NCI-H1105 (cell line): ENCODE measurements at regions not wholly inside any gene's neighbourhood (a gene's known extent, or its start where the extent isn't known, plus 50 kb on each side); places are given as distances from the start of the nearest gene placed in this dataset.
"Not testable (repeated sequence)": the region's sequence is repeated elsewhere in the genome, so short reads cannot be mapped to it uniquely, and the experiment has no call there.

Experiments used
- DNase-seq: peaks from one replicate; lab custom pipeline; 2025; lab: John Stamatoyannopoulos, UW

DNA sequence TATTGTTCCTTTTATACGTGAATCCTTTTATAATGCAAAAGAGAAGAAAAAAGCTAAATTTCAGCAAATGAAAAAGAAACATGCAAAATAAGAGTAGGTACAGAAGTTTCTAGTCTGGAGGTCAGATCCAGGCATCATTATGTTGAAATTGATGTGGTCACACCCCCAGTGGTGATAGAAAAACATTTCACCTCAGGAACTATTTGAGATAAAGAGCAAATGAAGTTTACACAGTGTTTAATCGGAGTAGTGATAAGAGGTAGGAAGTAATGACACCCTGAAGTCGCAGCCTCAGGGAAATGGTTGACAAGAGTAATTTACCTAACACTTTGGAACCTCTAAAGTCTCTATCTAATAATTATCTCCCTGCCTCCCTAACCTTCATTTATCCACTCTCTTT, 536.0 kb upstream of the STEAP1 start:
- DNase-seq, result no peak

DNA sequence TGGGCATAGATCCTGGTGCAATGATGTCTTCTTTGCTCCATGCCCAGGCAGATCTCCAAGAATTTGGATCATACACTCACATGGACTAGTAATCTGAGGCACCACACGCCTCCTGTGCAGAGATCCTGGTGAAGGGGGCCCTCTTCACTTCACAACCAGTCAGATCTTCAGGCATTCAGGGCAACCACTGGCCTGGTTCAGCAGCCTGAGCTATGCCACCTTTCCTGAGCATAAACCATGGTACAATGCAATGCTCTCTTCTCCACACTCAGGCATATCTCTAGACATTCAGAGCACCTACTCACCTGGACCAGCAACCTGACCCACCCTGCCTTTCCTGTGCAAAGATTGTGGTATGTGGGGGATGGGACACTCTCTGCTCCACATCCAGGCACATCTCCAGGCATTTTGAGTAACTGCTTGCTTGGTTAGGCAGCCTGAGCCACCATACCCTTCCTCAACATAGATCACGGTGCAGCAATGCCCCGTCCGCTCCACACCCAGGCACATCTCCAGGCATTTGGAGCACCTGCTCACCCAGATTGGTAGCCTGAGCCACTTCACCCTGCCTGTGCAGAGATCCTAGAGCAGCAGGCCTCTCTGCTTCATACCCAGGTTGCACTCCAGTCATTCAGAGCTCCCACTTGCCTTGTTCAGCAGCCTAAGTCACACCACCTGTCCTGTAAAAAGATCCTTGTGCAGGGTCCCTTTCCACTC, 532.2 kb upstream of the STEAP1 start:
- DNase-seq, result no peak

DNA sequence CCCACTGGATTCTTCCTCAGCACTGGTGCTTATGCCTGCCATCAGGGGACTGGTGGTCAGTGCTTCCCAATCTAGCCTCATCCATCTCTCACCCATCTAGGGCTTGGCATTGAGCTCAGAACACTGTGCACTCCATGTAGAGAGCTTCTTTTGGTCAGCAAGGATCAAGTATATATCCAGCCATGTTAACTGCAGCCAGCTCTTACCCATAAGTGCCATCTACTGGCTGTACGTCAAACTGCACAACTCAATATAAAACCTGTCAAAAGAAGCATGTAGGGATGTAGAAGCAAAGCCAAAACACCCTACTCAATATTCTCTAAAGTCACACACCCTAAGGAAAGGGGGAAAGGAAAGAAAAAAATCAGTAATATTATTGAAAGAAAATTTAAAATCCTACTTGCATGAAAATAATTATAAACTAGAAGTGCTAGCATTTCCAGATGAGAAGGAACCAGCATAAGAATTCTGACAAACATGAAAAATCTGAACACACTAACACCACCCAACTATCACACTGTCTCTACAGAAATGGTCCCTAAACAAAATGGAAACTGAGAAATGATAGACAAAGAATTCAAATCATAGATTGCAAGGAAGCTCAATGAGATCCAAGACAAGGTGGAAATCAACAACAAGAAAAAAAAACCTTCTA, 531.1 kb upstream of the STEAP1 start:
- peak; percentile 29 for DNase-seq

DNA sequence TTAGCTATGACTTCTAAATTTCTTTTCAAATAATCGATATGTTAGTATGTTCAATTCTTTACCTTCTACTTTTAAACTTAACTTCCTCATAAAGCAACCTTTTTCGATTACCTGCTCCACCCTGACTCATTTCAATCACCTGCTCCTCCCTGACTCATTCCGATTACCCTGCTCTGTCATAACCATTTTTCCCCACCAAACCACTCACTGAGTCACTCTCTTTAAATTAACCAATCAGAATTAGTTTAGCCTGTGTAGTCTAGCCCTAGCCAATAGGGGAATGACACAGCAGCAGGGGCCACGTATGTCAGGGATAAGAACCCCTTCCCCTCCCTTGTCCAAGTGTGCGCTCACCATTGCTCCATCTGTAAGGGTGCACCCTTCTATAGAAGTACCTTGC, 530.1 kb upstream of the STEAP1 start:
- DNase-seq, result not testable (repeated sequence)

DNA sequence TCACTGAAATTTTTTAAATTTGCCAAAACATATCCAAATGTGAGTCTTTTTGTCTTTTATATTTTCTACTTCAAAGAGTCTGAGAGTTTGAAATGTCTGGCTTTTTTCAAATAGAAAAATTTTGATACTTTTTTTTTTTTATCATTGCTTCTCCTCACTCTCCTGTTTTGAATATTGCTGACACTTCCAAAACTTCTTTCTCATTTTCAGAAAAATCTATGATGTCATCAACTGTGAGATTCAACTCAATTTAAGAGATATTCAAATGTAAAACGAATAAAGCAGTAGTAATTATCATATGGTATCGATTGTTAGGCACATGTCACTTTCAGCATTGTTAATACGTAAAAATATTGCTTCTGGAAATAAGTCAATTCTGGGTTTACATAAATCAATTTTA, 505.8 kb upstream of the STEAP1 start:
- DNase-seq, result no peak

DNA sequence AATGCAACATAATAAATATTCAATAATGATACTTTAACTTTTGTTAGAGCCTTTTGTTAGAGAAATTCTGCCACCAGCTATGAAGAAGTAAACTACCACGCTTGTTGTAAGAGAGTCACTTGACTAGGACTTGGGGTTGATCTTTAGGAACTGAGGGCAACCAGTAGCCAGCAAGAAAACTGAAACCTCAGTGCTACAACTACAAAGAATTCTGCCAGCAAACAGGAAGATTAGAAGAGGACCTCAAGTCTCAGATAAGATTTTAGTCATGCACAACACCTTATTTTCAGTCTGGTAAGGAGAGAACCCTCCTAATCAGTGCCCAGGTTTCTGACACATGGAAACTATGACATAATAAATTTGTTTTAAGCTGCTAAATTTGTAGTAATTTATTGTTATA, 498.3 kb upstream of the STEAP1 start:
- no peak for DNase-seq

DNA sequence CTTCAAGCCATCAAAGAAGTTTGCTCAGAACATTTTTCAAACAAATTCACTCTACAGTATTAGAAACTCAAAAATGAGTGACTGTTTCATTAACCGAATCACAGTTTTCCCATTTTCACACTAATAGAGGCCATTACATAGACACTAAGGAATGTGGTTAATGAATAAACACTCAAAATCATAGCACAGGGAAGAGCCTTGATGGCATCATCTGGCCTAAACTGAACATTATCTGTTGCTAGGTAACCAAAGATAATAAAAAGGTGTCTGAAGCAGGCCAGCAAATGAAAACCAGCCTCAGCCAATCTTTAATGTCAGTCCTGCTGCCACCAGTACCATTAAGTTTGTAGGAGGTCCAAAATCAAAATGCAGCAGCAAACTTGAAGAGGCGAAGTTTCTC, 492.4 kb upstream of the STEAP1 start:
- no peak for DNase-seq

DNA sequence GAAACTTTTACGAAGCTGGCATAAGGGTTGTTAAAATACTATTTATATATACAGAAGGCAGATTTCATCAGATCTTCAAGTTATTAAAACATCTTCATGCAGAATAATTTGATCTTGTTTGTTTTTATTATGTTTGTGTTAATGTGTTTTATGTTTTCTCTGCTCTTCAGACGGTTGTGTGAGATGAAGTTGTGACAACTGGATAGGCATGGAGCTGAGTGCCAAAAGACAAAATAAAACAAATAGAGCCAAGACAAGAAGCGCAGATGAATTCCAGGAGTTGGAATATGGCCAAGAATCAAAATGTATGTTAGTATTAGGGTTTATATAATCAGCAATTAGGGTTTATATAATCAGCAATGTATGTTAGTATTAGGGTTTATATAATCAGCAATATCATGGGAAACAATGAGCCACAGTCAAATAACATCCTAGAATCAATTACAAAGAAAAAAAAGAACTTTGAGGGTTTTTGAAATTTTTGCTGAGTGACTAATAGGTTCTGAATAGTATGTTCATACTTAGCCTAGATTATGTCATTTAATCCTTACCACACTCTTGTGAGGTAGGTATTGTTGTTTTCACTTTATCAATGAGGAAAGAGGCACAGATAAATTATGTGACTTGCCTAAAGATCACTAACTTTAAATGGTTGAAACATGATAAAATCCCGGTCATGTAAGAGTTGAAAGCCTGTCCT, 488.0 kb upstream of the STEAP1 start:
- DNase-seq, result peak; percentile 16

DNA sequence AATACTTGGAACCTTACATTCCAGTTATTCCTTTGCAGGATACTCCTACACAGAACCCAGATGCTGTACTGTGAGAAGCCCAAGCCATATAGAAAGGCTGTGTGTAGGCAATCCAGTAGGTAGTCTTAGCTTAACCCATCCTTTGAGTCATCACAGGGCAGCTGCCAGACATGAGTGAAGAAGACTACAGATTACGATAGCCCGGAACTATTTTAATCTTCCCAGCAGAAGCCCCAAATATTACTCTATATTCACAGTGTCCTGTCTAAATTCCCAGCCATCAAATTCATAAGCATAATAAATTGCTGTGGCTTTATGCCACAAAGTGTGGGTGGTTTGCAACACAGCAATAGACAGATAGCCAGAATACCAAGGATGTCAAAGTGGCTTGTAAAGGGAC, 474.1 kb upstream of the STEAP1 start:
- DNase-seq, result no peak

DNA sequence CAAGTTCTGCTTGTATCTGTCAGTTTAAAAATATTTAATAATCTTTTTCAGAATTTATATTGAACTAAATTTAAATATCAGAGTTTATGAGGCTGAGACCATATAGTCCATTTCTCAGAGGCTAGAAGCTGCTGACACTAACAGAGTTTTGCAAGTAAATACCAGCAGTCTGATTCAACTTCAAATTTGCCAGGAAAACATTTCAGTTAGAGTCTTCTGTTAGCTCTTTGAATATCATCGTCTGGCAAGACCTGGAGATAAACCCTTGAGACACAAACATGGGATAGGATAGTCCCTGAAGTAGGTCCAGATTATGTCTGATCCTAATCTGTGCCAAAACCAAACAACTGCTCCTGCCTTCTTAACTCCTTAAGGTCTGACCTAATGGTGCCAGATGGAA, 472.8 kb upstream of the STEAP1 start:
- no peak for DNase-seq

DNA sequence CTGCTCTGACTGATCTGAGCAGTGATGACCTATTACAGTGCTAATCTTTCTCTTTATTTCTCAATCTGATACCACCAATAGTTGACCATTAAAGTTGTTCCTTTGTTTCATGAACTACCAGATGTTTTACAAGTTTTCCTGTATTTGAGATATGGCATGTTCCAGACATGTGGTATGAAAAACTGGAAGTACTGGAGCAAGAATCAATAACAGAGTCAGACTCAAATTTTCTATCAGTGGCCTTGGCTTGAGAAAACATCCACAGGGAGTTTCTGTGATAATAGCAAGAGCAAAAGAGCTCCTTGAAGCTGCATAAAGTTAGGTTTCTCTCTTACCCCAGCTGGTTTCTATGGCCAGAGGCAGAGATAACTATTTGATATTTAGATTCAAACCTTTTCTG, 469.0 kb upstream of the STEAP1 start:
- DNase-seq, result no peak

DNA sequence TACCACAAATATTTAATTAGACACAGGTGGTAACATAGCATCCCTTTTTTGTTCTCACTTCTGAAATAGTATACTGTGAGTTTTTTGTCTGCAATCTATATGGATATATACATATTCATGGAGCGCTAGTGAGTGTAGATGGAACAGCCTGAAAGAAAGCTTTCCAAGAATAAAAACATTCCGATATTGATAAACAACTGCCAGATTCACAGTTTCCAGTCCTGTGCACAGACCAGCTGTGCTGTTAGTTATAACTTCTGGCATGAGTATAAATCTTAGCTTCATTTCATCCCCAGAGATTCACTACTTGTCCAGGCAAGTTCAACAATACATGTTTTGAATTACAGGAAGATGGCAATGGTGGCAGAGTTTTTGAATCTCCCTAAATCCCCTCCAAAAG, 467.1 kb upstream of the STEAP1 start:
- DNase-seq, result peak; percentile 7

DNA sequence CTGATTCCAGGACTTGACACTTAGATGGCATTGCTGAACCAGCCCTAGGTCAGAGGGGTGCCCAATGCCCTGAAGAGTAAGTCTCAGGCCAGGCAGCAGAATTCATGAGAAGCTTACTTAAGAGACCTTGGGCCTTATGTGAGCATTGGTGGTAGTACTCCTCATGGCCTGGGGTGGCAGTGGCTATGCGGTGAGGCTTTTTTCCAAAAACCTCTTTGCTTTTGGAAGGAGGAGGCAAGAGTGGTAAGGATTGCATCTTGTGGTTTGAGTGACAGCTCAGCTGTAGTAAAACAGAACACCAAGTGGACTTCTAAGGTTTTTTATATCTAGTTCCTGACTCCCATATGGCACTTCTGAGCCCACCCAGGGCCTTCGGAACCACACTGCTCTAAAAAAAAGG, 459.0 kb upstream of the STEAP1 start:
- DNase-seq, result no peak

DNA sequence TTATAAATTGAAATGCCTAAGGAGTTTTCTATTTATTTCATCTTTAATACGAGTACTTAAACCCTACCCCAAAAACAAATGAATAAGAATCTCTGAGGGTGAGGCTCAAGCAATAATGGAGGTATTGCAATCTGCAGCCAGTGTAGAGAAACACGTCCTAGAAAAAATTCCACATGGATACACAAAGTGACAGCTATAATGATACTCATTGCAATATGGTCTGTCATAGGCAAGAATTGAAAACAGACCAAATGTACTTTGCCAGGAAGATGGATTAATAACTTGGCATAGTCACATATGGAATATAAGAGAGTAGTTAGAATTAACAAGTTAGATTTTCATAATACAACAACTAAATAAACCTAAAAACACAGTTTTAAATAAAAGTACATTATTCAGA, 440.1 kb upstream of the STEAP1 start:
- DNase-seq, result no peak

DNA sequence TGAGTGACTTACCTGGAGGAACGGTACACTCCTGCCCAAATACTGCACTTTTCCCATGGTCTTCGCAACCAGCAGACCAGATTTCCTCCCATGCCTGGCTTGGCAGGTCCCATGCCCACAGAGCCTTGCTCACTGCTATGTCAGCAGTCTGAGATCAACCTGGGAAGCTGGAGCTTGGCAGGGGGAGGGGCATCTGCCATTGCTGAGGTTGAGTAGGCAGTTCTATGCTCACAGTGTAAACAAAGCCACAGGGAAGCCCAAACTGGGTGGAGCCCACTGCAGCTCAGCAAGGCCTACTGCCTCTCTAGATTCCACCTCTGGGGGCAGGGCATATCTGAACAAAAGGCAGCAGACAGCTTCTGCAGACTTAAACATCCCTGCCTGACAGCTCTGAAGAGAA, 435.3 kb upstream of the STEAP1 start:
- DNase-seq, result not testable (repeated sequence)

DNA sequence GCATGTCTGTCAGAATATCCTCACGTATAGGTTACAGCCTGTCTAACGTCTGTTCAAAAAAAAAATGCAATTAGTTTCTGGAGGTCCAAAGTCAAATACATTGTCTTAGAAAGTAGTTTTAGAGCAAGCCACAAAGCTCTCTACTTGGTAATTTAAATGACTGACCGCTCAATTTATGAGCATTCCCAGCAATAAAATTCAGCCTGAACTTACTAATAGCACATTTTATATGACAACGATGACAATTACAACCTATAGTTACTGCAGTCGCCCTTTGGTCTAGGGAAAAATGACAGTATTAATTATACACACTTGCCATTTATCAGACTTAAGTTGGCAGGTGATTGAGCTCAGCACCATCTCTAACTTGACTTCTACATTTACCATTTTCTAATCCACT, 425.8 kb upstream of the STEAP1 start:
- DNase-seq, result peak; percentile 19

DNA sequence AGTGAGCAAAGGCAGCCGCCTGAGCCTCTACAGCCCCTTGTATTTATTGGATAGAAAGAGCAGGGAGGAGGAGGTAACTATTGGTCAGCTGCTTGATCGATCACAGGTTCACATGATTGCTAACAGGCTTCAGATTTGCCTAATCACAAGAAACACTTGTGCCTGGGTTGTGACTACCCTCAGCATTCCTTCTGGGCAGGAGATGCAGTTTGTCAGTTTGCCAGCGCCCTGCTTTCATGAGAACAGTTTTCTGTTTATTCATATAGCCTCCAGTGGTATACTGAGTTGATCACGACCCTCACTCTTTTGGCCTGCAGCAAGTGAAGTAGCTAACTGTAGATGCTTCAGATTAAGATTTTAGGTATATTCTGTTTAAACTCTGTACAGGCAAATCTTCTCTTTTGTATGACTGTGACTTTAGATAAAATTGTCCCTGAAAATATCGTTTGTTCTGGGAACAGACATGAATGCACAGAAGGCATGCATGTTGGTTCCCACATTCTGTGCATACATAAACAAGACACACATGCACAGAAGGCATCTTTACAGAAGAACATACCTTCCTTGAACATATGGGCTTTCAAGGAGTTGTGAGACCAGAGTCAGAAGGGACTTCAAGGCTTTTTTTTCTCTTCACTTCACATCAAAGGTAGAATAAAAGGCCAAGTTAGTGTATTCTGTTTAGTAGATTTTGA, 422.4 kb upstream of the STEAP1 start:
- DNase-seq, result no peak

DNA sequence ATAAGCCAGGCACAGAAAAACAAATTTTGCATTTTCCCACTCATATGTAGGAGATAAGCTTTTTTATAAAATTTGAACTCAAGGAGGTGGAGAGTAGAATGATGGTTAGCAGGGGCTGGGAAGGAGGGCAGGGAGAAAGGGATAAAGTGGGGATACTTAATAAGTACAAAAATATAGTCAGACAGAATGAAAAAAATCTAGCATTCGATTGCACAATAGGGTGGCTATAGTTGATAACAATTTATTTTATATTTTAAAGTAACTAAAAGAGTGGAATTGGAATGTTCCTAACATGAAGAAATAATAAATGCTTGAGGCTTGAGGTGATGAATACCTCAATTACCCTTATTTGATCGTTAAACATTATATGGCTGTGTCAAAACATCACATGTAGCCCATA, 415.7 kb upstream of the STEAP1 start:
- DNase-seq, result no peak

DNA sequence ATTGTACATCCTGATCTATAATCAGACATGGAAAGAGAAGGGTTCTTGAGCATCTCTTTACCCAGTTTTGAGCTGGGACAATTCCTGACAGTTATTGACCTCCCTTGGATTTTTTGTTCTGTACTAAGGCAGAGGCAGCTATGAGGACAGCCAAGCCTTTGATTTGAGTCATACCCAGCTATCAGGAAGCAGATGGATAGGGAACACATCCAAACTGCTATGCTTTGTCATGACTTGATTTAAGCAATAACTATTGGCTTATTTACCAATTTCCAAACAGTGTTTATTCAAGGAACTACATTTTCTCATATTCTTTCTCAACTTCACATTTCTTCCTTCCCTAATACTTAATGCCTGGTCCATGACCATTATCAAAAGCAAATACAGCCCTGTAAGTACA, 396.4 kb upstream of the STEAP1 start:
- DNase-seq, result no peak

DNA sequence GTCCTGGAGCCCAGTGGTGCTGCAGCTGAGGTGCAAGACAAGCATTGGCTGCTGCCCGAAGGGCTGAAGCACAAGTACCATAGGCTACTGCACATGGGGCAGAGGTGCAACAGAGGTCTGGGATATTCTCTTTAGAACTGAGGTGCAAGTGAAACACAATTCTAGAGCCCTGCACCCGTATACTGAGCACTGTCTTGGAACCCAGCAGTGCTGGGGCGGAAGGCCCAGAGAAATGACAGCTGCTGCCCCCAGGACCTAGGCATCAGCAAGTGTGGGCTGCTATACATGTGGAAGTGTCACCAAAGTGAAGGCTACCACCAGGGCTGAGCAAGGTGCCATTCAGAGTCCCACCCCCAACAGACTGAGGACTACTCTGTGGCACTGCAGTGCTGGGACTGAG, 393.6 kb upstream of the STEAP1 start:
- DNase-seq, result no peak

DNA sequence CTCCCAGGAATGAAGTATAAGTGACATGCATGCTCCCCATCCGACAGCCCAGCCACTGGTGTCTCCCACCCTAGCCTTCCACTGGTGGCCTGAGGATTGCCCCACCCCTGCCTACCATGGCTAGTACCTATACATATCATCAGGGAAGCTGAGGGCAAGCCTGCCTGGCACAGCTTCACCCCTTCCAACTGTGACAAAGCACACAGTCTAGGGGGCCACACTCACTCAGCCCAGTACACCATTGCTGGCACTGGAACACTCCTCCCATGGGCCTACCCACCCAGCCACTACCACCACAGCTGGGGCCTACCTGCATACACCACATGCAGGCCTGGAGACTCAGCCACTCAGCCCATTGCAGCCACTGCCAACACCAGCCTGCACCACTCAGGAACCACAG, 393.1 kb upstream of the STEAP1 start:
- DNase-seq, result no peak

DNA sequence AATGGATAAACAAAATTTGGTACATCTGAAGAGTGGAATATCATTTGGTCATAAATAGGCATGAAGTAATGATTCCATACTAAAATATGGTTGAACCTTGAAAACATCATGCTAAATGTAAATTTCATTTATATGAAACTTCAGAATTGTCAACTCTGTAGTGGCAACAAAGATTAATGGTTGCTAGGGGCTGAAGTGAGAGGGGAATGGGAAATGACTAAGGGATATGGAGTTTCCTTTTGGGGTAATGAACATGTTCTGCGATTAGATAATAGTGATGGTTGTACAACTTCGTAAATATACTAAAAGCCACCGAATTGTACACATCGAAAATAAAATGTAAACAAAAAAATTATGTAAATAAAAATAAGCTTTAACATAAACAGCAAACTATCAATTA, 384.1 kb upstream of the STEAP1 start:
- no peak for DNase-seq
